Right atrium auricular region (tissue), 2 donors: ENCODE measurements at regions not wholly inside any gene's neighbourhood (a gene's known extent, or its start where the extent isn't known, plus 50 kb on each side); places are given as distances from the start of the nearest gene placed in this dataset.

Experiments
- DNase-seq: peaks from one replicate; pipeline ENCODE4 v3.0.0-alpha.2; 2019; ENCODE audit warnings: low spot score
- H3K27ac ChIP-seq, 2 donors: fragments of 200-600 bp; sonication (generic); 1 replicate in 1 of 2; 2 replicates in 1 of 2; pipeline ENCODE4 v1.5.1; 2016 to 2019
- H3K27me3 ChIP-seq, 2 donors: fragments of 200-600 bp; sonication (generic); one replicate each; pipeline versions ENCODE4 v1.5.1 to v1.6.0; 2017 to 2019
- H3K36me3 ChIP-seq: fragments of 200-600 bp; sonication (generic); one replicate; pipeline ENCODE4 v1.5.1; 2016
- H3K4me1 ChIP-seq, 2 donors: fragments of 200-600 bp; sonication (generic); one replicate each; pipeline versions ENCODE4 v1.5.1 to v1.6.0; 2017 to 2019
- H3K4me3 ChIP-seq, 2 donors: fragments of 200-600 bp; sonication (generic); 1 replicate in 1 of 2; 2 replicates in 1 of 2; pipeline ENCODE4 v1.5.1; 2017 to 2019; ENCODE audit warnings: mild to moderate bottlenecking in 1 of 2, moderate library complexity in 1 of 2
- H3K9me3 ChIP-seq, 2 donors: fragments of 200-600 bp; sonication (generic); one replicate each; pipeline ENCODE4 v1.5.1; 2019
- CTCF ChIP-seq, 2 donors: fragments of 200-600 bp; sonication (generic); IDR thresholded peaks; one replicate each; pipeline ENCODE4 v1.5.1; 2019; ENCODE audit warnings: antibody characterized with exemption in 2 of 2

GRCh38 chr14:84343656-84344055 is 1186.3 kb upstream of the FLRT2 start:
- Histone ChIP-seq H3K4me3 (no peak overlapping the region), H3K4me1 (no peaks in the 10 kb centered on the region), H3K36me3 (no peaks in the 10 kb centered on the region), H3K27ac (no peak overlapping the region), H3K27me3 (no peaks in the 10 kb centered on the region), H3K9me3 (peaks cover 0 to 6% of the 10 kb centered on the region in 2 donors)
- no peak for TF ChIP-seq CTCF (IDR thresholded peaks at IDR 0.05)
- no peak for DNase-seq

GRCh38 chr14:84351646-84352045 is 1178.3 kb upstream of the FLRT2 start:
- peaks cover 0 to 3% of the 10 kb centered on the region in 2 donors for H3K9me3 ChIP-seq
- no peak for TF ChIP-seq CTCF (IDR thresholded peaks at IDR 0.05)
- no peaks in the 10 kb centered on the region for H3K4me1 ChIP-seq
- H3K27ac ChIP-seq, result no peak overlapping the region
- DNase-seq, result no peak
- no peak overlapping the region for H3K4me3 ChIP-seq
- no peaks in the 10 kb centered on the region for H3K27me3 ChIP-seq
- no peaks in the 10 kb centered on the region for H3K36me3 ChIP-seq

GRCh38 chr14:84361476-84361875 is 1168.5 kb upstream of the FLRT2 start:
- TF ChIP-seq CTCF (IDR thresholded peaks at IDR 0.05), result no peak
- Histone ChIP-seq H3K9me3 (peaks cover 0 to 13% of the 10 kb centered on the region in 2 donors), H3K4me1 (no peaks in the 10 kb centered on the region), H3K27ac (no peak overlapping the region), H3K27me3 (no peaks in the 10 kb centered on the region), H3K36me3 (no peaks in the 10 kb centered on the region), H3K4me3 (no peak overlapping the region)
- DNase-seq, result no peak

GRCh38 chr14:84375235-84375634 is 1154.7 kb upstream of the FLRT2 start:
- H3K27me3 ChIP-seq, result no peaks in the 10 kb centered on the region
- no peak for TF ChIP-seq CTCF (IDR thresholded peaks at IDR 0.05)
- no peaks in the 10 kb centered on the region for H3K36me3 ChIP-seq

GRCh38 chr14:84390010-84390409 is 1139.9 kb upstream of the FLRT2 start:
- H3K4me1 ChIP-seq, result no peaks in the 10 kb centered on the region
- no peak for DNase-seq
- TF ChIP-seq CTCF (IDR thresholded peaks at IDR 0.05), result no peak
- H3K4me3 ChIP-seq, result no peak overlapping the region
- H3K27ac ChIP-seq, result no peak overlapping the region
- no peaks in the 10 kb centered on the region for H3K36me3 ChIP-seq
- H3K27me3 ChIP-seq, result no peaks in the 10 kb centered on the region
- peaks cover 0 to 11% of the 10 kb centered on the region in 2 donors for H3K9me3 ChIP-seq

More at GRCh38 chr14:84375235-84375634, 1154.7 kb upstream of the FLRT2 start:
- H3K4me3 ChIP-seq, result no peak overlapping the region
- no peaks in the 10 kb centered on the region for H3K9me3 ChIP-seq
- no peak for DNase-seq
- no peak overlapping the region for H3K27ac ChIP-seq
- H3K4me1 ChIP-seq, result no peaks in the 10 kb centered on the region

GRCh38 chr14:84397631-84398030 is 1132.3 kb upstream of the FLRT2 start:
- no peak for DNase-seq
- no peaks in the 10 kb centered on the region for H3K9me3 ChIP-seq
- no peak overlapping the region for H3K27ac ChIP-seq
- no peaks in the 10 kb centered on the region for H3K27me3 ChIP-seq
- H3K36me3 ChIP-seq, result no peaks in the 10 kb centered on the region
- H3K4me3 ChIP-seq, result no peak overlapping the region
- no peak for TF ChIP-seq CTCF (IDR thresholded peaks at IDR 0.05)
- no peaks in the 10 kb centered on the region for H3K4me1 ChIP-seq
